HG03196 (cell line): ENCODE measurements at regions not wholly inside any gene's neighbourhood (a gene's known extent, or its start where the extent isn't known, plus 50 kb on each side); places are given as distances from the start of the nearest gene placed in this dataset.

Experiments used
- ATAC-seq: cut with Tn5 transposase; IDR thresholded peaks from one replicate; pipeline ENCODE4 v1.9.1; 2021; ENCODE audit not compliant: unreplicated experiment

DNA sequence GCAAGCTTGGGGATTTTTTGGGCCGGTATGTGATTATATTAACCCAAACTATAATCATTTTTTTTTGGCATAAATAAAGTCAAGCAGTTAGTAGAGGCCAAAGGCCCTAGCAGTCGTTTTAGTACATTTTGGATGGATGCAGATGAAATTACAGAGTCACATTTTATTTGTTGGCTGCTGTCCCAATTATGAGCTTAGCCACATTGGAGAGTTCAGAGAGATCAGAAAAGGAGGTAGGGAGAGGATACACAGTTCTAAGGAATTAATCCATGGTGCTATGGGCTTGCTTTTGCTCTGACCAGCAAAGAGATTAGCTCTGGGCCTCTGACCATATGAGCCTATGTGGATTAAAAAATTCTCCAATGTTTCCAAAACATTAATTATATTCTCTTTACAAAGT lies 395.1 kb downstream of the RAPGEF2 start:
- ATAC-seq = no peak

DNA sequence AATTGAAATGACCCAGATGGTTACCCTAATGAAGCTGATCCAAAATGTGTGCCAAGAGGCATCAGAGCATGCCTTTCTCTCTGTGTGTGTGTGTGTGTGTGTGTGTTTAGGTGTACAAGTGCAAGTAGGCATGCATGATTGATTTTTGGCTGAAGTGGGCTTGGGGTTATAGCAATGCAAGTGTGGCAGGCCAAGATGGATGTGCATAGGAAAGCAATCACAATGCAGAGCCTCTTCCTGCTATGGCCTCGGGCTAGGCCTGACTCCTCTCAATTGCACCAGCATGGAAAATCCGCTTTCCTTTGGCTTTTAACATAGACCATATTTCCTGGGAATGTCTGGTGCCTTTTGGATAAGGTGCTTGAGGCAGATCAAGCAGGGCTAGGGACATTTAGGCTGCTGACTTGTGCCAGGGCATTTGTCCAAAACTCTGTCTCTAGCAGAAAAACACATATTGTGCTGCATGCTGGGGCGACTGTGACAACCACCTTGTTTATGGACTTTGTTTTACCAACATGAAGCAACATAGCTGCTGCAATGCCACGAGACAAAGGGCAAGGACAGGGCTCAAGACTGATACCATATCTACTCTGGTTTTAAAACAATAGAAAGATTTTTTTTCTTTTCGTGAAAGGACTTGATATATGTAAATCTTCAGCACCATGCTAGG lies 395.7 kb downstream of the RAPGEF2 start:
- no peak for ATAC-seq

DNA sequence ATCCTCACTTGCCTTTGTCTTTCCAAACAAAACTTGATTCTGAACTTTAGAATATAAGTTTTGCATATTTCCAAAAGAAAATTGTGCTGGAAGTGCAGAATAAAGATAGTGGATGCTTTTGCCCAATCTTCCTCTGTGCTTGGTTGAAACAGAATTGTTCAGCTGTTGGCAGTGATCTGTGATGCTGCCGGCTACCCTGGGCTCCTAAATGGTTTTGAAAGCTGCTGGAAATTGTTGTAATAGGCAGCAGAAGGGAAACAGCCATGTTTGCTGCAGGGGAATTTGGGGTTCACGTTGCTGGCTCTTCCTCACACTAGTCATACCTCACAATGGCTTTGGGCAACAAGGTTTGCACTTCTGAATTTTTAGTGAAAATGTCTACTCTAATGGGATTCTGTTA lies 398.0 kb downstream of the RAPGEF2 start:
- ATAC-seq = no peak

DNA sequence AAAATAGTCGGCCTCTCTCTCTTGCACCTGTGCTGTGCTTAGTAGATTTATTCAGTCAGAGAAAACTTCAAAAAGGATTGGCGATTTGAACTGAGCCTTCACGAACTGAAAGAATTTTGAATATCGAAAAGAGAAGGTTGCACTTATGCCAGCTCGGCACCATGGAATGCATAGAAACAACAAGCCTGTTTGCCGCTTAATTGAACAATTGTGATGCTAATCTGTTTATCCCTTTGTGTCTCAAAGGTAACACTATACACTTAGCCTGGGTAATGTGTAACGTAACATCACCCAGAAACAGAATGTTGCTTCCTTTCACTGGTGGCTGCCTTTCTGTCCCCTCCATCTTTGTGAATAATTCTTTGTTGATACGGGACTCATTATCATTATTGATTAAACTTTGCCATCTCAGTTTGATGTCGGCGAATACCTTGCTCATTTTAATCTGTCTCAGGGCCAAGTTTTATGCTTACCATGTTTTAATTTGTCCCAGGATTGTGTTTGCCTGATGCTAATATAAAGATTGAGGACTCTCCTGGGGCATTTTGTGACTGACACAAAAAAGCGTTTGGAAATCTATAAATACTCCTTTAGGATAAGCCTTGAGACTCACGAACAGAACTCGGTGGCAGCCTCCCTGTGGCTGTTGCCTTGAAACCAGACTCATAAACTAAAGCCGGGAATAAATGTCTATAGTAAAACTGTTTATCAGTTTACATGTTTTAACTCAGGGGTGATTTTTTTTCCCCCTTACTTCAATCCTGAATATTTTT lies 400.5 kb downstream of the RAPGEF2 start:
- ATAC-seq = no peak

DNA sequence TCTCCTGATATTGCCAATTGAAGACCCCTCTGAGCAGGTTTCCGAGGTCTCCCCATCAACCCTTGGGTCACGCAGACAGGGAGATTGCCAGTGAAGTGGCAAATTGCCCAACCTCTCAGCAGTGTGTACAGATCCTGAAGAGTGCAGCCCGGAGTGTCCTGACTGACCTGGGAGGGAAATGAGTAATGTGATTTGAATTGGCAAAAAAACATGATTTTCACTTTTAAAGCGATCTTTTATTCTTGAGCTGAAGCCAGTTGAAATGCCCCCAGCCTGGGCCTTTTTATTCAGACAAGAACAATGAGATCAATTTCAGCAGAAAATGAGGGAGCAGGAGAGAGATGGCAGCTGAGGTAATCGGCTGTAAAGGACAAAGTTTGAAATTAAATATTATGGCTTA lies 401.8 kb downstream of the RAPGEF2 start:
- ATAC-seq = no peak

DNA sequence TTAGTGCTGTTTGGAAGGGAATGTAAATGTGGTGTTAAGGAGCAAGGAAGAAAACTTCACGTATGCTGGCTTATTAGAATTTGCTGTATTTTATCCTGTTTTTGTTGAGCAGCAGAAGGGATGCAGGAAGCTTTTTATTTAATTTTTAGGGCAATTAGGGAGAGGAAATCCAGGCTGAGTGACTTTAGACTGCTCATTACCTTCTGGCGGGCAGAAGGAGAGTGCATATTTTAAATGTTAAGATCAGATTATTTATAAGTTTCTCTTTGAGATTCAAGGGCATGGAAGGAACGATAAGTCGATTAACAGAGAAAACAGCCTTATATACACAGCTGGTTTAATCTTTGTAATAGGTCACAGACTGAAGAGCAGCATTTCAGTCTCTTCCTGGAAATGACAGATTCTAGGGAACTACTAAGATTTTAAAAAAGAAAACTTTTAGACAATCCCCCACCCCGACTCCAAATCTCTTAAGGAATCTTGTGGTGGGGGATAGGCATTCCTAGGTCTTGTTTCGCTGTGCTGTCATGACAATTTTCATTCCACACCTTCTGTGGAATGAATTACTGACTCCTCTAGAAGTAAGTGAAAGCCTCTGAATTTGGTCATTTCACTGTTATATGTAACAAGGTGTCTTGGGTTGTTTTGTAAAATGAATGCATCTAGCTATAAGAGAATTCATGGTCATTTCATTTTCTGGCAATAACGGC lies 402.5 kb downstream of the RAPGEF2 start:
- ATAC-seq = no peak

DNA sequence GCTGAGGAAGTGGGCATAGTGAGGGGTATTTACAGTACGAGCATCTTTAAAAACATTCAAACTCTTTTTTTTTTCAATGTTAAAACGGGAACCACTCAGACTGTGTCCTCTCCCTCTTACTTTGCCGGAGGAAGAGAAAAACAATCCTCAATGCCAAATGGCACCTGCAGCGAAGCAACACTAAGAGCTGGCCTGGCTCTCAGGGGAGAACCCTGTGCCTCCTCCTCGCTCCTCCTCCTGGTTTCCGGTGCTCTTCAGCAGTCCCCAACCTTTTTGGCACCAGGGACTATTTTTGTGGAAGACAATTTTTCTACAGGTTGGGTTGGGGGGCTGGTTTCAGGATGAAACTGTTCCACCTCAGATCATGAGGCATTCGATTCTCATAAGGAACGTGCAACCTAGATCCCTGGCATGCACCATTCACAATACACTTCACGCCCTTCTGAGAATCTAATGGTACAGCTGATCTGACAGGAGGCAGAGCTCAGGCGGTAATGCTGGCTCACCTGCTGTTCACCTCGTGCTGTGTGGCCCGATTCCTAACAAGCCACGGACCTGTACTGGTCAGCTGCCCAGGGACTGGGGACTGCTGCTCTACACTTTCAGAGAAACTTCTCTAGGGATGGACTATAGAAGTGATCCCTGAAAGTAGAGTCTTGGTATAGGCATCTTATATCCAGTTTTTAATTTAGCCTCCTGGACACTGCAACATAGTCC lies 404.1 kb downstream of the RAPGEF2 start:
- ATAC-seq = no peak

DNA sequence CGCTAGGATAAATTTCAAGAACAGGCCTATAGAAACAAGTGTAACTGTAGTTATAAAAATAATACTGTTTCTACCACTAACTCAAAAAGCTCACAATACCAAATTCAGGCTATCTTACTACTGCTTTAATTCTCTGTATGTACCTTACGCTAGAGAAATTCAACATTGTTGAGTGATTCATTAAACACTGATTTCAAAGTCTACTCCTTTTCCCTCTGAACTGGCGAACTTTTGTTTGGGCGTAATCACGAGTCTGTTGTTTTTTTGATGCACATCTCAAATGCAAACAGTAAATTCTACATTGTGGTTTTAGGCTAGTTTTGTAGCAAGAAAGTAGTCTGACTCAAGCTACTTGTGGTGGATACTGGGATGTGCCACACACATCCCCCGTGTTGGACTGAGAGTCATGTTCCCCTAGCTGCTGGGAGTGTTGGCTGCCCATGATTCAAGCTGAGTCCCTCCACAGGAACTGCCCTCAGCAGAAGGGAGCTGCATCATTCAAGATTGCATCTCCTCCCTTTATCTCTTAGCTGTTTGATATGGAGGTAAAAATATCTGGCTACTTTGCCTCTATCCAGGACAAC lies 406.1 kb downstream of the RAPGEF2 start:
- ATAC-seq = no peak

DNA sequence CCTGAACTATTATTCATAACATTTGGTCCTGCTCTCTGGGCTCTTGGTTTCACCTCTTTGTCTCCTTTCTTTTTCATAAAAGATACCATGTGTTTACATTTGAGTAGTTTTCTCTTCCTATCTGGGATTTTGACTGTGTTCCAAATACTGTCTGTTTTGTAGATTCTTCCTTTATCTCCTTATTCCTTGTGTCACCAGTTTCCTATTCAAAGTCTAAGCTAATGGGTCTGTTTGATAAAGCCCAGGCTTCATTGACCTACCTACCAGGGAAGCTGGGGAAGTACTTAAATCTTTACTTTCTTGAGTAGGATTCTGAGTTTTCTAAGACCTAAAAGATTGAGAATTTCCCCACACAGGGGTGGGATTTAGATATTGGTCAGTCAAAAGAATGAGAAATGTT lies 409.5 kb downstream of the RAPGEF2 start:
- ATAC-seq = no peak

DNA sequence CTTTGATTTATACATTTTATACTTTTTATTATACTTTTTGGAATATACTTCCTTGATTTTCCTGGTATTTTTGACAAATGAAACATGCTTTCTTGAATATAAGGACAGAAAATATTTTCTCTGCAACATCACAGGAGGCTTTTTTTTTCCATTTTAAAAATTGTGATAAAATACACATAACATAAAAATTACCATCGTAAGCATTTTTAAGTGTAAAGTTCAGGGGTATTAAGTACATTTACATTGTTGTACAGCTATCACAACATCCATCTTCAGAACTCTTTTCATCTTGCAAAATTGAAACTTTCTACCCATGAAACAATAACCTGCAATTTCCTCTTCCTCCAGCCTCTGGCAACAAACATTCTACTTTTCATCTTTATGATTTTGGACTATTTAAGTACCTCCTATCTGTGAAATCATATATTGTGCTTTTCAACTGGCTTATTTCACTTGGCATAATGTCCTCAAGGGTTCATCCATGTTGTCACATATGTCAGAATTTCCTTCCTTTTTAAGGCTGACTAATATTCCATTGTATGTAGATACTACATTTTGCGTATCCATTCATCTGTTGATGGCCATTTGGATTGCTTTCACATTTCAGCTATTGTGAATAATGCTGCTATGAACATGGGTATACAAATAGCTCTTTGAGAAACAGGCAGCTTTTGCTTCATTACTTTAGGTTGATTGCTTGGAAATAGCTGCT lies 412.6 kb downstream of the RAPGEF2 start:
- ATAC-seq = no peak

DNA sequence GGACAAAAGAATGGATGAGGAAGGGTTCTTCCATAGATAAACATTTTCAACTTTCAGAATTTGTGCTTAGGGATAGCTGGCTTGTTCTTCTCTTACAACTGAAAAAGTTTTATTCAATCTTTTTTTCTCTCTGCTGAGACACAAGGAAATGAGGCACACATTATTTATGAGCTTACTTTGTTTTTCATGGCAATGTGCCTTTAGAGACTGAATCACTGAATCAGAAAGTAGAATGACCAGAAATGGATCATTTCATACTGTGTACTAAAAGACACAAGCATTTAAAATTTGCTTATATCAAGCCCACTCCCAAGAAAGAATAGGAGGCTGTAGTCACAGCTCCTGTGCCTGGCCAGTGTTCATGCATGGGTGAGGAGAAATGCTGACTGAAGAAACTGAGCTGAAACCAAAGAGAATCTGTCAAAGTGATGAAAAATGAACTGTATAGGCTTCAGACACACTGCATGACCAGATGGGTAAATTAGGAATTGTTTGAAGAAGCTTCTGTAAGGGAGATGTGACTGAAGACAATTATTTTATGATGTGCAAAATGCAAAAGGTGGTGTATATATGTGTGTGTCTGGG lies 413.8 kb downstream of the RAPGEF2 start:
- no peak for ATAC-seq

DNA sequence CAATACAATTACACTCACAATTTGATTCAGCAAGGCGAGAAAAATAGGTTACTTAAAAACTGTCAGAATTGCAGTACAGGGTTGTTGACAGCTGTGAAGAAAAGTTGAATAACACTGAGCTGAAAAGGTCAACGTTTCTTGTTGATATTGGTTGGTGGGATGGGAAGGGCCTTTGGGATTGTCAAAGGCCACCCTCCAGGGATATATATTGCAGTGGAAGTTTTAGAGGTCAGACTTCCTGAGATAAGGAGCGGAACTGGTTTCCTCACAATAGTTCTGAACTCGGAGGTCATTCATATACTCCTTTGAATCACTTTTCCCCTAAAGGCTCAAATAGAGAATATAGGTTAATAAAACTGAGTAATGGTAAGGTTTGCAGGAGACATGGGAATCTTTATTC lies 417.2 kb downstream of the RAPGEF2 start:
- ATAC-seq = no peak

DNA sequence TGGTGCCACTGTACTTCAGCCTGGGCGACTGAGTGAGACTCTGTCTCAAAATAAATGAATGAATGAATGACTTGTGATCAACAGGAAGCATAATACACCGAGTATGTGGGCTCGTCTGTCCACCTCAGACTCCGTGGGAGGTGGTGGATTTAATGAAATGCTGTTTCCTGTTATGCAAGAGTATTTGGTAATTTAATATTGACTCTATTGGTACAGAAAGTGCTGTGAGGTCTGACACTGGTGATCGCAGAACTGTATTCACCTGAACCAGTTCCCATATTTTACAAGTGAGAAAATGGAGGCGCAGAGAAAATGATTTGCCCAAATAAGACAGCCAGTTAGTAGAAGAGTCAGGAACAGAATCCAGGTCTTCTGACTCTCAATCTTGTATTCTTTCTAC lies 423.3 kb downstream of the RAPGEF2 start:
- no peak for ATAC-seq

DNA sequence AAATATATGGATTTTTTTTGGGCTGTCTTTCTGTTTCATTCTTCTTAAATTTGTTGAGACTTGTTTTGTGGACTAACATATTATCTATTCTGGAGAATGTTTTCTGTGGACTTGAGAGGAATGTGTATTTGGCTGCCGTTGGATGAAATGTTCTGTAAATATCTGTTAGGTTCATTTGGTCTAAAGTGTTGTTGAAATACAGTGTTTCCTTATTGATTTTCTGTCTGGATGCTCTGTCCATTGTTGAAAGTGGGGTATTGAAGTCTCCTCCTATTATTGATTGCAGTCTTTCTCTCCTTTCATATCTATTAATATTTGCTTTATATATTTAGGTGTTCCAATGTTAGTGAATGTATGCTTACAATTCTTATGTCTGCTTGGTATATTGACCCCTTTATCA lies 431.8 kb downstream of the RAPGEF2 start:
- ATAC-seq = no peak

DNA sequence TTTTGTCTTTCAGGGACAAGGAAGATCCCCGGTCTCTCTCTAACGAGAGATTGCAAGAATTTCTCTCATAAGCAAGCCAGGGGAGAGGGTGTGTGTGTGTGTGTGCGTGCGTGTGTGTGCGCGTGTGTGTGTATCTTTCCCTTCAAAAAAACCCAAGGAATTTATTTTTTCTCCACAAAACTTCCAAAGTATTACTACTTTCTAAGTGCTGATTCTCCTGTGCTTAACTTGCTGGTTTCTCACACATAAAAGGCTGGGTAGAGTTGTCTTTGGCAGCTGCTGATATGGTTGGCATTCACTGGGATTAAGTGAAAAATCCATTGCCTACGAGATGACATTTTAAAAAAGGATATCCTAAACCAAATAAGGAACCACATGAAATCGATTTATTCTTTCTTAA lies 435.7 kb downstream of the RAPGEF2 start:
- no peak for ATAC-seq

DNA sequence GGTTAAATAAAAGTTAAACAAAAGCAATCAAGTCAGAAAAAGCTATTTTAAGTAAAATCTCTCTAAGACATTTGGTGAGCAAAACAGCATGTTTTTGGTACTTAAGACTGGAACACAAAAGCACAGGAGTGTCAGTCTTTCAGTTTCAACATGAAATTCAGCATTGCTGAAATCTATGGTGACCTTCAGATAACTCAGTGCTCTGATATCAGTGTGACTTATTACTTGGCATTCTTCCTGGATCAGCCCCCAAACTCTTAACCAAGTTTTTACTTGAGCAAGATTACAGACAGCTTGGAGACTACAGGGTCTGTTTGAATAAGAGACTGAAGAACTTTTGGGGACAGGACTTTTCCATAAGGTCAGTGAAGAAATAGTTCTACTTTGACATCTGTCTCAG lies 437.2 kb downstream of the RAPGEF2 start:
- ATAC-seq = no peak

DNA sequence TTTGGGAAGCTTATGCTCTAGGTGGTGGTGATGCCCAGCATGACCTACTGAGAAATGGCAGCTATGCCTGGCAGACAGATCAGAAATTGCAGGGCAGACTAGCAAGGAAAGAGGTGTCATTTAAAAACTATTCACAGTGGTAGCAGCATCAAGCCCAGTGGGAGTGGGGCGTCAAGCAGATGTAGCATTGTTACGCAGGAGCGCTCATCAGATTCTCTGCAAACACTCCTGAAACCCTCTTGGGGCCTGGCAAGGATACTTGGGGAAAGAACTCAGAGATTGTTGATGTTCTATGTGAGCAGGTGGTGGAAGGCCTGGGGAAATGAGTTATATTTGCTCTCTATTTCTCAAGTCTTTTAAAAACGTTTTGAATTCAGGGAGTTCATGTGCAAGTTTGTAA lies 437.6 kb downstream of the RAPGEF2 start:
- no peak for ATAC-seq

DNA sequence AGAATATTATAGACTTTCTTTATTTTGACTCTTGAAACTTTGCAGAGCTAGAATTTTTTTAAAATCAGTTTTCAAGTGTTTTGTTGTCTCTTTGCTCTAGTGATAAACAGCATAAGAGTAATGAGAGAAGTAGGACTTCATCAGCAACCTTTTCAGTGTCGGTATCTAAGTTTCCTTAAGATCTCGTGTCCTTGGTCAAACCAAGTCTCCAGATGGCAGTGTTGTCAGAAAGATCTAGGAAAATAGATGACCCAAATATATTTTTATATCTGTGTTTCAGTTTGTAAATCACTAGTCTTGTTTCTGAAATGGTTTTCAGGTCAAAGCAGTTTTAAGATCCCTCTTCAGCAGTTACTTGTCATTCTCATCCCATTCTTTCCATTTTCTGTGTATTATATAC lies 438.3 kb downstream of the RAPGEF2 start:
- no peak for ATAC-seq

DNA sequence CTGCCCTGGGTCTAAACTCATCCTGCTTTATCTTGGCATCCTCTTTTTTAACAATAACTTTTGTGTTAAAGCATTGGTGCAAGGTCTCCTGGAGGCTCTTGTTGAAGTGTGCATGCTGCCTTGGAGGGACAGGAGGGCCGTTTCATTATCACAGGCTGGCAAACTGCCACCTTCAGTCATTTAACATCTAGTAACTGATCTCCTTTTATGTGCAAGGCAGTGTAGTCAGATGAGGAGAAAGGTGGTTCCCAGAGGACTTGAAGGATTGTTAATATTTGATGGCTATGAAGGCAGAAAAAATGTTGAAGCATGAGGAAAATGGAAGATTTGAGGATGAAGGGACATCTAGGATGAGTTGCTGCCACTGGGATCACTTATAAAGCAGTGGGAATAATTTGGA lies 439.4 kb downstream of the RAPGEF2 start:
- no peak for ATAC-seq

DNA sequence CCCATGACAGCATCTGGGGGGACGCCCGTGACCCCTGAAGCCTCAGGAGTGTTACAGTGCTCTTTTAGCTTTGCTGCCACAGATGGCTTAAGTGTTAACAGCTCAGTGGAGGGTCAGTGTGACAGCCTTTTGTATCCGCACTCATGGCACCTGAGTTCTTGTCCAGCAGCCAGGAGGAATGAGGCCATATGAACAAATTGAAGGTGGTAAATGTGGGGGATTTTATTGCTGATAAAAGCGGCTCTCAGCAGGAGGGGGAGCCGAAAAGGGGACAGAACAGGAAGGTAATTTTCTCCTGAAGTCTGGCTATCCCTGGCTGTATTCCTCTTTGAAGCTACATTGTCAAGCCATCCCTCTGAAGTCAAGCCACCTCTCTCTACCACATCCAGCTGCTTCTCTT lies 441.0 kb downstream of the RAPGEF2 start:
- no peak for ATAC-seq
